ENCODE measurements at regions not wholly inside any gene's neighbourhood (a gene's known extent, or its start where the extent isn't known, plus 50 kb on each side); places are given as distances from the start of the nearest gene placed in this dataset.

GRCh38 chr2:126835831-126836230 is 62.9 kb upstream of the TEX51 start:
- H3K27ac ChIP-seq (ENCODE audit: low read length) = no peak overlapping the region
- 63% methylated on average over 7 of the region's 10 CpGs for WGBS (ENCODE audit: insufficient coverage)
- no peak for DNase-seq
- no peaks in the 10 kb centered on the region for H3K9me3 ChIP-seq (replicated peaks; ENCODE audit: control insufficient read depth, low read depth, low read length)
- no peak overlapping the region for H3K4me3 ChIP-seq (ENCODE audit: low read length)
- H3K27me3 ChIP-seq (ENCODE audit: control insufficient read depth, insufficient read depth, low read length) = no peaks in the 10 kb centered on the region
- H3K36me3 ChIP-seq (ENCODE audit: control insufficient read depth, insufficient read depth, low read length) = no peaks in the 10 kb centered on the region
- H3K4me1 ChIP-seq (ENCODE audit: control insufficient read depth, insufficient read depth, low read length) = peaks cover 67% of the 10 kb centered on the region

GRCh38 chr2:126836761-126837679 is 61.7 kb upstream of the TEX51 start:
- no peaks in the 10 kb centered on the region for H3K27me3 ChIP-seq (ENCODE audit: control insufficient read depth, insufficient read depth, low read length)
- H3K4me1 ChIP-seq (ENCODE audit: control insufficient read depth, insufficient read depth, low read length) = peaks cover 55% of the 10 kb centered on the region
- peak; percentile 45 for DNase-seq
- no peaks in the 10 kb centered on the region for H3K36me3 ChIP-seq (ENCODE audit: control insufficient read depth, insufficient read depth, low read length)
- WGBS (ENCODE audit: insufficient coverage) = 90% methylated on average over 15 of the region's 20 CpGs
- no peak overlapping the region for H3K4me3 ChIP-seq (ENCODE audit: low read length)
- H3K27ac ChIP-seq (ENCODE audit: low read length) = peak overlapping the region; percentile 93
- no peaks in the 10 kb centered on the region for H3K9me3 ChIP-seq (replicated peaks; ENCODE audit: control insufficient read depth, low read depth, low read length)

- WGBS (ENCODE audit: insufficient coverage) = 70% methylated on average over 8 of the region's 11 CpGs
- Histone ChIP-seq H3K4me1 (ENCODE audit: control insufficient read depth, insufficient read depth, low read length) (peaks cover 44% of the 10 kb centered on the region), H3K9me3 (replicated peaks; ENCODE audit: control insufficient read depth, low read depth, low read length) (no peaks in the 10 kb centered on the region), H3K27me3 (ENCODE audit: control insufficient read depth, insufficient read depth, low read length) (no peaks in the 10 kb centered on the region), H3K27ac (ENCODE audit: low read length) (peak overlapping the region; percentile 93), H3K4me3 (ENCODE audit: low read length) (no peak overlapping the region), H3K36me3 (ENCODE audit: control insufficient read depth, insufficient read depth, low read length) (no peaks in the 10 kb centered on the region)
- DNase-seq = peak; percentile 90
Observed at GRCh38 chr2:126837966-126838715, 60.5 kb upstream of the TEX51 start.

GRCh38 chr2:126838716-126838985 is 60.0 kb upstream of the TEX51 start:
- no peaks in the 10 kb centered on the region for H3K9me3 ChIP-seq (replicated peaks; ENCODE audit: control insufficient read depth, low read depth, low read length)
- H3K4me1 ChIP-seq (ENCODE audit: control insufficient read depth, insufficient read depth, low read length) = peaks cover 44% of the 10 kb centered on the region
- DNase-seq = no peak
- WGBS (ENCODE audit: insufficient coverage) = no CpG with 5 or more reads among the region's 3 CpGs
- no peak overlapping the region for H3K4me3 ChIP-seq (ENCODE audit: low read length)
- no peaks in the 10 kb centered on the region for H3K27me3 ChIP-seq (ENCODE audit: control insufficient read depth, insufficient read depth, low read length)
- peak overlapping the region; percentile 93 for H3K27ac ChIP-seq (ENCODE audit: low read length)
- H3K36me3 ChIP-seq (ENCODE audit: control insufficient read depth, insufficient read depth, low read length) = no peaks in the 10 kb centered on the region

DNA sequence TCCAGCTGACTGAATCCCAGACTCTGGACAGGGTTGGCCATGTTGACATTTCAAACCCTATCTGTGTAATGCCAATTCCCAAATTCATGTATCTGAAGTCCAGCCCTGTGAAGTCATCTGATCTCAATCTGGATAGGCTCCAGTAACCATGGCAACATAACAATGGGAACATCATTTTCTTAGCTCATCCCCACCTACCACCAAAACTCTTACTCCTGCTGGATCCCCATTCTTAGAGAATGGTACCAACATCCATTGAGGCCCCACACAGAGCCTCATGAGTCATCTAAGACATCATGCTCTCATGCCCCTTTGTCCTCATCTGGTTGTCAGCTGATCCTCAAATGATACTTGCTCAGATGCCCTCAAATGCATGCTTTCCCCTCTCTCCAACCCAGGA is 58.9 kb upstream of the TEX51 start:
- H3K9me3 ChIP-seq (replicated peaks; ENCODE audit: control insufficient read depth, low read depth, low read length) = no peaks in the 10 kb centered on the region
- H3K27me3 ChIP-seq (ENCODE audit: control insufficient read depth, insufficient read depth, low read length) = no peaks in the 10 kb centered on the region
- DNase-seq = peak; percentile 78
- H3K27ac ChIP-seq (ENCODE audit: low read length) = peak overlapping the region; percentile 93
- H3K4me1 ChIP-seq (ENCODE audit: control insufficient read depth, insufficient read depth, low read length) = peaks cover 44% of the 10 kb centered on the region
- H3K36me3 ChIP-seq (ENCODE audit: control insufficient read depth, insufficient read depth, low read length) = no peaks in the 10 kb centered on the region
- H3K4me3 ChIP-seq (ENCODE audit: low read length) = no peak overlapping the region

- no peaks in the 10 kb centered on the region for H3K27me3 ChIP-seq (ENCODE audit: control insufficient read depth, insufficient read depth, low read length)
- no CpG with 5 or more reads among the region's 1 CpG for WGBS (ENCODE audit: insufficient coverage)
- peaks cover 20% of the 10 kb centered on the region for H3K4me1 ChIP-seq (ENCODE audit: control insufficient read depth, insufficient read depth, low read length)
Observed at GRCh38 chr2:126843081-126843480, 55.6 kb upstream of the TEX51 start.

GRCh38 chr2:126846241-126846640 is 52.4 kb upstream of the TEX51 start:
- DNase-seq = no peak
- Histone ChIP-seq H3K27ac (ENCODE audit: low read length) (no peak overlapping the region), H3K36me3 (ENCODE audit: control insufficient read depth, insufficient read depth, low read length) (no peaks in the 10 kb centered on the region), H3K4me1 (ENCODE audit: control insufficient read depth, insufficient read depth, low read length) (peaks cover 16% of the 10 kb centered on the region), H3K9me3 (replicated peaks; ENCODE audit: control insufficient read depth, low read depth, low read length) (no peaks in the 10 kb centered on the region), H3K4me3 (ENCODE audit: low read length) (no peak overlapping the region), H3K27me3 (ENCODE audit: control insufficient read depth, insufficient read depth, low read length) (no peaks in the 10 kb centered on the region)
- no CpG with 5 or more reads among the region's 4 CpGs for WGBS (ENCODE audit: insufficient coverage)

More at GRCh38 chr2:126843081-126843480, 55.6 kb upstream of the TEX51 start:
- Histone ChIP-seq H3K36me3 (ENCODE audit: control insufficient read depth, insufficient read depth, low read length) (no peaks in the 10 kb centered on the region), H3K27ac (ENCODE audit: low read length) (no peak overlapping the region), H3K4me3 (ENCODE audit: low read length) (no peak overlapping the region), H3K9me3 (replicated peaks; ENCODE audit: control insufficient read depth, low read depth, low read length) (no peaks in the 10 kb centered on the region)
- peak; percentile 20 for DNase-seq
